HEK293 (cell line): ENCODE measurements at regions not wholly inside any gene's neighbourhood (a gene's known extent, or its start where the extent isn't known, plus 50 kb on each side); places are given as distances from the start of the nearest gene placed in this dataset.

Experiments used
- CTCF ChIA-PET: fragments of 350-600 bp; formaldehyde crosslinking; extraction: SDS; loops from one replicate; lab custom pipeline; 2021; ENCODE audit warnings: antibody characterized with exemption; lab: Yijun Ruan, JAX
- POLR2A ChIA-PET: fragments of 300-600 bp; formaldehyde crosslinking; extraction: SDS; loops from one replicate; lab custom pipeline; 2020; ENCODE audit warnings: antibody characterized with exemption, inconsistent platforms; lab: Yijun Ruan, JAX
- H3K27ac ChIP-seq: fragments of 200-500 bp; sonication (Bioruptor generic); 2 replicates; pipeline ENCODE4 v1.5.1; 2014; ENCODE audit warnings: low read depth, low read length, control low read depth, inconsistent platforms; ENCODE audit errors: extremely low read depth
- H3K36me3 ChIP-seq, 2 experiments: fragments of 200-500 bp in 1 of 2; sonication (Bioruptor generic) in 1 of 2; 1 replicate in 1 of 2; 2 replicates in 1 of 2; pipeline ENCODE4 v1.5.1; 2014 to 2017; ENCODE audit warnings: inconsistent platforms in 2 of 2, low read length in 2 of 2; ENCODE audit not compliant: control insufficient read depth in 2 of 2, insufficient read depth in 1 of 2
- H3K4me1 ChIP-seq: fragments of 200-500 bp; sonication (Bioruptor generic); 2 replicates; pipeline ENCODE4 v1.5.1; 2014; ENCODE audit warnings: mild to moderate bottlenecking, low read length, inconsistent platforms; ENCODE audit not compliant: control insufficient read depth, insufficient read depth
- H3K4me3 ChIP-seq: 2 replicates; pipeline ENCODE4 v1.5.1; 2011; ENCODE audit warnings: low read depth, mild to moderate bottlenecking, control low read depth, low read length, moderate library complexity
- H3K9me3 ChIP-seq: fragments of 200-500 bp; sonication (Bioruptor generic); 2 replicates; pipeline ENCODE4 v1.5.1; 2014; ENCODE audit warnings: low read depth, low read length, inconsistent platforms; ENCODE audit not compliant: control insufficient read depth, insufficient read depth
- EGR2 ChIP-seq: fragments of 450-650 bp; formaldehyde crosslinking; IDR thresholded peaks from 2 replicates; pipeline ENCODE4 v1.5.1; 2016; ENCODE audit warnings: low read depth, missing biosample characterization, missing genetic modification characterization
- KLF8 ChIP-seq: fragments of 450-650 bp; formaldehyde crosslinking; IDR thresholded peaks from 2 replicates; pipeline ENCODE4 v1.5.1; 2016; ENCODE audit warnings: missing biosample characterization, missing genetic modification characterization
- OVOL3 ChIP-seq: fragments of 450-650 bp; formaldehyde crosslinking; IDR thresholded peaks from 2 replicates; pipeline ENCODE4 v1.5.1; 2016; ENCODE audit warnings: missing biosample characterization, missing genetic modification characterization
- SP3 ChIP-seq: fragments of 450-650 bp; formaldehyde crosslinking; IDR thresholded peaks from 2 replicates; pipeline ENCODE4 v1.5.1; 2016; ENCODE audit warnings: missing biosample characterization, missing genetic modification characterization
- ZIC2 ChIP-seq: fragments of 450-650 bp; formaldehyde crosslinking; IDR thresholded peaks from 2 replicates; pipeline ENCODE4 v1.5.1; 2016; ENCODE audit warnings: missing biosample characterization, missing genetic modification characterization
- ZNF121 ChIP-seq: fragments of 450-650 bp; formaldehyde crosslinking; IDR thresholded peaks from 2 replicates; pipeline ENCODE4 v1.5.1; 2016; ENCODE audit warnings: missing biosample characterization, missing genetic modification characterization
- ZNF132 ChIP-seq: fragments of 450-650 bp; formaldehyde crosslinking; IDR thresholded peaks from 2 replicates; pipeline ENCODE4 v1.5.1; 2017; ENCODE audit warnings: missing biosample characterization, missing genetic modification characterization, borderline replicate concordance
- ZNF175 ChIP-seq: fragments of 450-650 bp; formaldehyde crosslinking; IDR thresholded peaks from 2 replicates; pipeline ENCODE4 v1.5.1; 2016; ENCODE audit warnings: missing biosample characterization, missing genetic modification characterization
- ZNF248 ChIP-seq: fragments of 450-650 bp; formaldehyde crosslinking; IDR thresholded peaks from 2 replicates; pipeline ENCODE4 v1.5.1; 2017; ENCODE audit warnings: missing biosample characterization, missing genetic modification characterization
- ZNF26 ChIP-seq: fragments of 450-650 bp; formaldehyde crosslinking; IDR thresholded peaks from 2 replicates; pipeline ENCODE4 v1.5.1; 2016; ENCODE audit warnings: missing biosample characterization, missing genetic modification characterization
- ZNF366 ChIP-seq: fragments of 450-650 bp; formaldehyde crosslinking; conservative IDR thresholded peaks from 2 replicates; pipeline ENCODE4 v1.5.1; 2016; ENCODE audit warnings: missing biosample characterization, missing genetic modification characterization
- ZNF473 ChIP-seq: fragments of 450-650 bp; formaldehyde crosslinking; IDR thresholded peaks from 2 replicates; pipeline ENCODE4 v1.5.1; 2017; ENCODE audit warnings: missing biosample characterization, missing genetic modification characterization
- ZNF48 ChIP-seq: fragments of 450-650 bp; formaldehyde crosslinking; IDR thresholded peaks from 2 replicates; pipeline ENCODE4 v1.5.1; 2016; ENCODE audit warnings: missing biosample characterization, missing genetic modification characterization
- ZNF544 ChIP-seq: fragments of 450-650 bp; formaldehyde crosslinking; IDR thresholded peaks from 2 replicates; pipeline ENCODE4 v1.5.0; 2017; ENCODE audit warnings: missing biosample characterization, missing genetic modification characterization
- ZNF548 ChIP-seq: fragments of 450-650 bp; formaldehyde crosslinking; IDR thresholded peaks from 2 replicates; pipeline ENCODE4 v1.5.1; 2016; ENCODE audit warnings: missing biosample characterization, missing genetic modification characterization
- ZNF670 ChIP-seq: fragments of 450-650 bp; formaldehyde crosslinking; IDR thresholded peaks from 2 replicates; pipeline ENCODE4 v1.5.1; 2016; ENCODE audit warnings: missing biosample characterization, missing genetic modification characterization, low read depth
- ZNF830 ChIP-seq: fragments of 450-650 bp; IDR thresholded peaks from 2 replicates; pipeline ENCODE4 v1.5.0; 2018; ENCODE audit warnings: missing biosample characterization, missing genetic modification characterization, low read depth, mild to moderate bottlenecking, moderate library complexity
- TF ChIP-seq, protein P1 (sequence below): fragments of 450-650 bp; IDR thresholded peaks from 2 replicates; pipeline ENCODE4 v1.5.1; 2018; ENCODE audit warnings: missing biosample characterization, missing genetic modification characterization
- TF ChIP-seq, protein P2 (sequence below): fragments of 450-650 bp; formaldehyde crosslinking; IDR thresholded peaks from 2 replicates; pipeline ENCODE4 v1.5.1; 2016; ENCODE audit warnings: missing biosample characterization, missing genetic modification characterization
- TF ChIP-seq, protein P3 (sequence below): fragments of 450-650 bp; formaldehyde crosslinking; IDR thresholded peaks from 2 replicates; pipeline ENCODE4 v1.5.0; 2017; ENCODE audit warnings: missing biosample characterization, missing genetic modification characterization, borderline replicate concordance
- TF ChIP-seq, protein P4 (sequence below): fragments of 450-650 bp; formaldehyde crosslinking; IDR thresholded peaks from 2 replicates; pipeline ENCODE4 v1.5.1; 2016; ENCODE audit warnings: missing biosample characterization, missing genetic modification characterization

DNA sequence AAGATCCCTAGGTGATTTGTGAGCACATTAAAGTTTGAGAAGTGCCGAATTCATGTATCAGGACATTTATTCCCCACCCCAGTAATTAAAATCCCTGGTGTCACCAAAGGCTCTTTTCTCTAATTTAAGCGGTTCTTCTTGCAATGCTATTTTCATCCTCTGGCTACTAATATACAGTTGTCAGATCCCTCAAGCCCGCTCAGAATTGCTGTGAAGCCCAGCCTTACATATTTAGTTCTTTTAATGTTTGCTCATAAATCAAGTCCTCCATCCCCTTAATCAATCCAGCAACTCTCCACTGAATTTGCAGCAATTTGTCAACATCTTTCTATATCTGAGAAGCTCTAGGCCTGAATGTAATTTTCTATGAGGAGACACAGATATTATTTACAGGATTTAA is 437.9 kb downstream of the PIK3C3 start:
- H3K4me1 ChIP-seq, result no peaks in the 10 kb centered on the region
- H3K9me3 ChIP-seq, result no peaks in the 10 kb centered on the region
- no peak overlapping the region for H3K27ac ChIP-seq
- no peaks in the 10 kb centered on the region for H3K36me3 ChIP-seq
- TF ChIP-seq KLF8 (tag by site-specific recombination) (no peak), ZNF830 (tag by site-specific recombination) (no peak), ZNF132 (no peak), ZNF48 (tag by site-specific recombination) (no peak), ZNF248 (tag by site-specific recombination) (no peak), ZNF473 (tag by site-specific recombination) (no peak), ZNF670 (no peak), EGR2 (tag by site-specific recombination) (no peak), ZNF175 (no peak), ZIC2 (tag by site-specific recombination) (no peak), ZNF544 (tag by site-specific recombination) (no peak), ZNF548 (no peak), ZNF121 (tag by site-specific recombination) (no peak), OVOL3 (tag by site-specific recombination) (no peak), SP3 (no peak)
- TF ChIP-seq, protein P1, sequence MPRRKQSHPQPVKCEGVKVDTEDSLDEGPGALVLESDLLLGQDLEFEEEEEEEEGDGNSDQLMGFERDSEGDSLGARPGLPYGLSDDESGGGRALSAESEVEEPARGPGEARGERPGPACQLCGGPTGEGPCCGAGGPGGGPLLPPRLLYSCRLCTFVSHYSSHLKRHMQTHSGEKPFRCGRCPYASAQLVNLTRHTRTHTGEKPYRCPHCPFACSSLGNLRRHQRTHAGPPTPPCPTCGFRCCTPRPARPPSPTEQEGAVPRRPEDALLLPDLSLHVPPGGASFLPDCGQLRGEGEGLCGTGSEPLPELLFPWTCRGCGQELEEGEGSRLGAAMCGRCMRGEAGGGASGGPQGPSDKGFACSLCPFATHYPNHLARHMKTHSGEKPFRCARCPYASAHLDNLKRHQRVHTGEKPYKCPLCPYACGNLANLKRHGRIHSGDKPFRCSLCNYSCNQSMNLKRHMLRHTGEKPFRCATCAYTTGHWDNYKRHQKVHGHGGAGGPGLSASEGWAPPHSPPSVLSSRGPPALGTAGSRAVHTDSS (tag by site-specific recombination), result no peak
- TF ChIP-seq, protein P2, sequence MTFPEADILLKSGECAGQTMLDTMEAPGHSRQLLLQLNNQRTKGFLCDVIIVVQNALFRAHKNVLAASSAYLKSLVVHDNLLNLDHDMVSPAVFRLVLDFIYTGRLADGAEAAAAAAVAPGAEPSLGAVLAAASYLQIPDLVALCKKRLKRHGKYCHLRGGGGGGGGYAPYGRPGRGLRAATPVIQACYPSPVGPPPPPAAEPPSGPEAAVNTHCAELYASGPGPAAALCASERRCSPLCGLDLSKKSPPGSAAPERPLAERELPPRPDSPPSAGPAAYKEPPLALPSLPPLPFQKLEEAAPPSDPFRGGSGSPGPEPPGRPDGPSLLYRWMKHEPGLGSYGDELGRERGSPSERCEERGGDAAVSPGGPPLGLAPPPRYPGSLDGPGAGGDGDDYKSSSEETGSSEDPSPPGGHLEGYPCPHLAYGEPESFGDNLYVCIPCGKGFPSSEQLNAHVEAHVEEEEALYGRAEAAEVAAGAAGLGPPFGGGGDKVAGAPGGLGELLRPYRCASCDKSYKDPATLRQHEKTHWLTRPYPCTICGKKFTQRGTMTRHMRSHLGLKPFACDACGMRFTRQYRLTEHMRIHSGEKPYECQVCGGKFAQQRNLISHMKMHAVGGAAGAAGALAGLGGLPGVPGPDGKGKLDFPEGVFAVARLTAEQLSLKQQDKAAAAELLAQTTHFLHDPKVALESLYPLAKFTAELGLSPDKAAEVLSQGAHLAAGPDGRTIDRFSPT (tag by site-specific recombination), result no peak
- TF ChIP-seq, protein P3, sequence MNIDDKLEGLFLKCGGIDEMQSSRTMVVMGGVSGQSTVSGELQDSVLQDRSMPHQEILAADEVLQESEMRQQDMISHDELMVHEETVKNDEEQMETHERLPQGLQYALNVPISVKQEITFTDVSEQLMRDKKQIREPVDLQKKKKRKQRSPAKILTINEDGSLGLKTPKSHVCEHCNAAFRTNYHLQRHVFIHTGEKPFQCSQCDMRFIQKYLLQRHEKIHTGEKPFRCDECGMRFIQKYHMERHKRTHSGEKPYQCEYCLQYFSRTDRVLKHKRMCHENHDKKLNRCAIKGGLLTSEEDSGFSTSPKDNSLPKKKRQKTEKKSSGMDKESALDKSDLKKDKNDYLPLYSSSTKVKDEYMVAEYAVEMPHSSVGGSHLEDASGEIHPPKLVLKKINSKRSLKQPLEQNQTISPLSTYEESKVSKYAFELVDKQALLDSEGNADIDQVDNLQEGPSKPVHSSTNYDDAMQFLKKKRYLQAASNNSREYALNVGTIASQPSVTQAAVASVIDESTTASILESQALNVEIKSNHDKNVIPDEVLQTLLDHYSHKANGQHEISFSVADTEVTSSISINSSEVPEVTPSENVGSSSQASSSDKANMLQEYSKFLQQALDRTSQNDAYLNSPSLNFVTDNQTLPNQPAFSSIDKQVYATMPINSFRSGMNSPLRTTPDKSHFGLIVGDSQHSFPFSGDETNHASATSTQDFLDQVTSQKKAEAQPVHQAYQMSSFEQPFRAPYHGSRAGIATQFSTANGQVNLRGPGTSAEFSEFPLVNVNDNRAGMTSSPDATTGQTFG, result no peak
- H3K4me3 ChIP-seq, result no peak overlapping the region
- CTCF ChIA-PET, result no interaction called here
- POLR2A ChIA-PET, result no interaction called here

GRCh38 chr18:42394238-42394637 is 439.2 kb downstream of the PIK3C3 start:
- Histone ChIP-seq H3K27ac (no peak overlapping the region), H3K4me3 (no peak overlapping the region), H3K9me3 (no peaks in the 10 kb centered on the region), H3K4me1 (no peaks in the 10 kb centered on the region), H3K36me3 (no peaks in the 10 kb centered on the region)
- ChIA-PET POLR2A (no interaction called here), CTCF (no interaction called here)
- TF ChIP-seq ZNF175, result no peak

- H3K9me3 ChIP-seq, result no peaks in the 10 kb centered on the region
- ChIA-PET CTCF (no interaction called here), POLR2A (no interaction called here)
- no peak for TF ChIP-seq ZNF366 (tag by site-specific recombination)
- no peak for TF ChIP-seq ZNF26 (tag by site-specific recombination)
- TF ChIP-seq, protein P4, sequence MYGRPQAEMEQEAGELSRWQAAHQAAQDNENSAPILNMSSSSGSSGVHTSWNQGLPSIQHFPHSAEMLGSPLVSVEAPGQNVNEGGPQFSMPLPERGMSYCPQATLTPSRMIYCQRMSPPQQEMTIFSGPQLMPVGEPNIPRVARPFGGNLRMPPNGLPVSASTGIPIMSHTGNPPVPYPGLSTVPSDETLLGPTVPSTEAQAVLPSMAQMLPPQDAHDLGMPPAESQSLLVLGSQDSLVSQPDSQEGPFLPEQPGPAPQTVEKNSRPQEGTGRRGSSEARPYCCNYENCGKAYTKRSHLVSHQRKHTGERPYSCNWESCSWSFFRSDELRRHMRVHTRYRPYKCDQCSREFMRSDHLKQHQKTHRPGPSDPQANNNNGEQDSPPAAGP, result no peak
These were observed 446.2 kb downstream of the PIK3C3 start for GRCh38 chr18:42401131-42401673.

More at GRCh38 chr18:42401131-42401673, 446.2 kb downstream of the PIK3C3 start:
- Histone ChIP-seq H3K27ac (no peak overlapping the region), H3K36me3 (no peaks in the 10 kb centered on the region), H3K4me3 (no peak overlapping the region), H3K4me1 (no peaks in the 10 kb centered on the region)
